ENCODE measurements at regions not wholly inside any gene's neighbourhood (a gene's known extent, or its start where the extent isn't known, plus 50 kb on each side); places are given as distances from the start of the nearest gene placed in this dataset.
A peak's percentile ranks its signal among the peaks of the same experiment; 100 is the strongest.

- H3K27ac Mint-ChIP-seq = no peak overlapping the region
- no peak overlapping the region for H3K4me3 Mint-ChIP-seq
- peaks cover 6% of the 10 kb centered on the region for H3K9me3 Mint-ChIP-seq
- no peaks in the 10 kb centered on the region for H3K4me1 Mint-ChIP-seq
- H3K36me3 Mint-ChIP-seq (ENCODE audit: low read depth) = no peaks in the 10 kb centered on the region
- POLR2A ChIA-PET = no interaction called here
- no peak for DNase-seq
- H3K27me3 Mint-ChIP-seq = no peaks in the 10 kb centered on the region
- CTCF ChIA-PET = interaction anchor here (0.5 kb wide), 1 partner anchor 24 kb away, joined by 3 read pairs; no protein-coding TSS in a partner anchor
Observed at GRCh38 chr6:156045401-156046267, 590.0 kb upstream of the NOX3 start.

GRCh38 chr6:156033598-156033997 is 578.0 kb upstream of the NOX3 start:
- Mint-ChIP-seq H3K27ac (no peak overlapping the region), H3K4me3 (no peak overlapping the region), H3K4me1 (peaks cover 4% of the 10 kb centered on the region), H3K27me3 (no peaks in the 10 kb centered on the region), H3K36me3 (ENCODE audit: low read depth) (no peaks in the 10 kb centered on the region), H3K9me3 (peaks cover 18% of the 10 kb centered on the region)
- no peak for DNase-seq
- CTCF ChIA-PET = no interaction called here
- POLR2A ChIA-PET = no interaction called here

GRCh38 chr6:156031516-156031915 is 575.9 kb upstream of the NOX3 start:
- no peaks in the 10 kb centered on the region for H3K36me3 Mint-ChIP-seq (ENCODE audit: low read depth)
- H3K9me3 Mint-ChIP-seq = peaks cover 22% of the 10 kb centered on the region
- H3K27ac Mint-ChIP-seq = no peak overlapping the region
- H3K4me3 Mint-ChIP-seq = no peak overlapping the region
- ChIA-PET POLR2A (no interaction called here), CTCF (no interaction called here)
- no peak for DNase-seq
- peaks cover 7% of the 10 kb centered on the region for H3K4me1 Mint-ChIP-seq
- no peaks in the 10 kb centered on the region for H3K27me3 Mint-ChIP-seq

DNA sequence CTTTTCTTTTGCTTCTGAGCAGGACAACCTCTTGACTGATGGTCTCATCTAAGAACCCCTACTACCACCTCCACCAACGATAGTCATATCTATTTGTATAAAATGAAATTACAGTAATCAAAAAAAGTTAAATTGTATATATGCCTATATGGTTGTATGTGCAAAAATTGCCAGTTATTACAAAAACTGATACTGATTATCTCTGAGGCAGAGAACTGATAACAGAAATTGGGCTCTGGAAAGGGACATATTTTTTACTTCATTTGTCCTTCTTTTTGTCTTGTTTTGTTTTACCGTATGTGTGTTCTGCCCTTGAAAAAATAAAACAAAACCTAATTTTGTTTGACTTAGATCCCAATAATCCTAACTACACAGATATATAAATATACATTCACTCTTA is 574.4 kb upstream of the NOX3 start:
- H3K9me3 Mint-ChIP-seq = peaks cover 22% of the 10 kb centered on the region
- ChIA-PET CTCF (no interaction called here), POLR2A (no interaction called here)
- no peaks in the 10 kb centered on the region for H3K27me3 Mint-ChIP-seq
- H3K27ac Mint-ChIP-seq = no peak overlapping the region
- H3K36me3 Mint-ChIP-seq (ENCODE audit: low read depth) = no peaks in the 10 kb centered on the region
- peaks cover 7% of the 10 kb centered on the region for H3K4me1 Mint-ChIP-seq
- no peak overlapping the region for H3K4me3 Mint-ChIP-seq
- DNase-seq = no peak

DNA sequence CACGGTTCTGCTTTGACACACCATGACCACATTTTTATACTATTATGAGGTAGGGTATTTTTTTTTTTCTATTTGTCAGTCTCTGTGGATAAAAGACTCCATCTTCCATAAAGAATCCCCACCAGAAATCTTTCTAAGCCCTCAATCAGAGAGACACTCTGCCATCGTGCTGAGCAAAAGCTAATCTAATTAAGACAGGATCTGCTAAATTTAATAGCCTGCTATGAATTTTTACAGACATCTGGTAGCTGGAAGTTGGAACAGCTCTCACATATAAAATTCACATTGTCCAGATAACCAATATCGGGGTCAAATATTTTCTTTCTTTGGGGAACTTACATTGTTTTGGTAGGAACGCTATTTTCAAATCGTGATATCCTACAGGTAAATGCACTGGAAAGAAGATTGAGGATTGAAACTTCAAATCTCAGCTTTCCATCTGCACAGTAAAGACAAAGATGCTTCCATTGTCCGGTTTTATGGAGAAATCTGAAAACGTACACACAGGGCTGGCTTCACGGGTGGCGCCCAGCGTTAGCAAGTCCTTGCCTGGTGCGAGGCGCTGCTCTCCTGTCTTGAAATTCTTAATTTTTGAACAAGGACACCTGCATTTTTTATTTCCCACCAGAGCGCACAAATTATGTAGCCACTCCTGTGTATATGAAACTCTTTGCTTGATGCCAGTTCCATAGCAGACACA is 573.8 kb upstream of the NOX3 start:
- POLR2A ChIA-PET = no interaction called here
- H3K27ac Mint-ChIP-seq = no peak overlapping the region
- no peak for DNase-seq
- no peaks in the 10 kb centered on the region for H3K36me3 Mint-ChIP-seq (ENCODE audit: low read depth)
- peaks cover 22% of the 10 kb centered on the region for H3K9me3 Mint-ChIP-seq
- H3K27me3 Mint-ChIP-seq = no peaks in the 10 kb centered on the region
- CTCF ChIA-PET = no interaction called here
- no peak overlapping the region for H3K4me3 Mint-ChIP-seq
- peaks cover 7% of the 10 kb centered on the region for H3K4me1 Mint-ChIP-seq

DNA sequence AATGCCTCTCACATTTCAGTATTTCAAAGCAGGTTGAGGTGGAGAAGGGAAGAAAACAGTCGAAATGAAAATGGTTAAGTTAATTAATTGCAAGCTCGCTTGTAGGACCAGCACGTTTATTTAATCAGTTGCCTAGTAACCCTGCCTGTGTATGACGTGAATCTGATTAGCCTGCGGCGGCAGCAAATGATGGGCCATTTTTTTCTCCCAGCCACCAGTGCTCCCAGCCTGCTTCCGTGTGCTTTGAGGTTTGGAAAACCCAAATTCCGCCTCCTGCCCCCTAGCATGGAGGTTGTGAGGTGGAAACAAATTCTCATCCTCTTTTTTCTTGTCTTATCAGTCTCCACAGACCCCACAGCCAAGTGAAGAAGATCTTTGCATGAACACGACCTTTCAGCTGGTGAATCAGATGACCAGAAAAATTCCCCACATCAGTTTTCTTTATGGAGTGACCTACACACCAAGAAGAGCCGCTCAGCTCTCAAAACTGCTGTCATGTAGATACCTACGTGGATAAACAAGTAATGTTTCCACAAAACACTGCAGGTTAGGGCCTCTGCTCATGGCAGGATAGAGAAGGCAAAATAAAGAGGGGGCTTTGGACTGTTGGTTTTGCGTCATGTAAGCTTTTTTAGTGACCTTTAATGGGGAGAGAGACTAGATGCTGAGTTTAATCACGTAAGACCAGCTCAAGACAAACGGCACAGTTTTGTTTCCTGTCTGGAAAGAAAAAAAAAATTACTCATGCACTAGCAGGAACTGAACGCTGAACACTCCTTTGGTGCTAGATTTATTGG is 572.9 kb upstream of the NOX3 start:
- Mint-ChIP-seq H3K27ac (peak overlapping the region; percentile 13), H3K9me3 (peaks cover 23% of the 10 kb centered on the region), H3K36me3 (ENCODE audit: low read depth) (no peaks in the 10 kb centered on the region), H3K27me3 (no peaks in the 10 kb centered on the region), H3K4me1 (peaks cover 7% of the 10 kb centered on the region), H3K4me3 (peak overlapping the region; percentile 38)
- ChIA-PET CTCF (no interaction called here), POLR2A (no interaction called here)
- DNase-seq = no peak

DNA sequence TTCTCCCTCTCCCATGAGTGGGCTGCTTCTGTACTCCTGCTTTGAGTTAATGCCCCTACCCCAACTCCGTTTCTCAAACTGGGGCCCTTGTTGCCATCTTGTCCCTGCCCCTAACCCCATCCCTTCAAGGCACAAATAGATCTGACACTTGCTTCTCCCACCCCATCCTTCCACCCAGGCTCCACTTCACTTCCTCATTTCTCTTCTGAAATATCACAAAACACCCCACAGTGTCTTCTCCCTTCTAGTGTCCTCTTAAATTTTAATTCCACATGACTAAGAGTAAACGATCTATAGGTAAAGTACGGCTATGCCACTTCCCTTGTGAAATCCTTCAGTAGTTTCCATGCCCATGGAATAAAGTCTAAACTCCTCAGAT is 571.6 kb upstream of the NOX3 start:
- no peaks in the 10 kb centered on the region for H3K36me3 Mint-ChIP-seq (ENCODE audit: low read depth)
- H3K9me3 Mint-ChIP-seq = peaks cover 20% of the 10 kb centered on the region
- H3K4me3 Mint-ChIP-seq = no peak overlapping the region
- no peak for DNase-seq
- CTCF ChIA-PET = no interaction called here
- no peaks in the 10 kb centered on the region for H3K27me3 Mint-ChIP-seq
- H3K27ac Mint-ChIP-seq = no peak overlapping the region
- H3K4me1 Mint-ChIP-seq = peaks cover 7% of the 10 kb centered on the region
- POLR2A ChIA-PET = no interaction called here

- no peak overlapping the region for H3K4me3 Mint-ChIP-seq
- DNase-seq = no peak
- POLR2A ChIA-PET = no interaction called here
- H3K9me3 Mint-ChIP-seq = peaks cover 16% of the 10 kb centered on the region
- H3K27ac Mint-ChIP-seq = no peak overlapping the region
- peaks cover 7% of the 10 kb centered on the region for H3K4me1 Mint-ChIP-seq
- no peaks in the 10 kb centered on the region for H3K36me3 Mint-ChIP-seq (ENCODE audit: low read depth)
- H3K27me3 Mint-ChIP-seq = no peaks in the 10 kb centered on the region
- CTCF ChIA-PET = no interaction called here
Observed at GRCh38 chr6:156026486-156027247, 571.0 kb upstream of the NOX3 start.

GRCh38 chr6:156024339-156024738 is 568.7 kb upstream of the NOX3 start:
- H3K9me3 Mint-ChIP-seq = peaks cover 14% of the 10 kb centered on the region
- no peak overlapping the region for H3K4me3 Mint-ChIP-seq
- POLR2A ChIA-PET = no interaction called here
- H3K36me3 Mint-ChIP-seq (ENCODE audit: low read depth) = no peaks in the 10 kb centered on the region
- H3K27me3 Mint-ChIP-seq = no peaks in the 10 kb centered on the region
- CTCF ChIA-PET = no interaction called here
- H3K4me1 Mint-ChIP-seq = peaks cover 7% of the 10 kb centered on the region
- no peak overlapping the region for H3K27ac Mint-ChIP-seq
- DNase-seq = no peak

- no peaks in the 10 kb centered on the region for H3K27me3 Mint-ChIP-seq
- POLR2A ChIA-PET = no interaction called here
- no peaks in the 10 kb centered on the region for H3K4me1 Mint-ChIP-seq
- peaks cover 12% of the 10 kb centered on the region for H3K9me3 Mint-ChIP-seq
- H3K27ac Mint-ChIP-seq = no peak overlapping the region
- H3K36me3 Mint-ChIP-seq (ENCODE audit: low read depth) = no peaks in the 10 kb centered on the region
- no peak for DNase-seq
- H3K4me3 Mint-ChIP-seq = no peak overlapping the region
- CTCF ChIA-PET = interaction anchor here (0.7 kb wide), 1 partner anchor 24 kb away, joined by 3 read pairs; no protein-coding TSS in a partner anchor
Observed at GRCh38 chr6:156021746-156022396, 566.2 kb upstream of the NOX3 start.

DNA sequence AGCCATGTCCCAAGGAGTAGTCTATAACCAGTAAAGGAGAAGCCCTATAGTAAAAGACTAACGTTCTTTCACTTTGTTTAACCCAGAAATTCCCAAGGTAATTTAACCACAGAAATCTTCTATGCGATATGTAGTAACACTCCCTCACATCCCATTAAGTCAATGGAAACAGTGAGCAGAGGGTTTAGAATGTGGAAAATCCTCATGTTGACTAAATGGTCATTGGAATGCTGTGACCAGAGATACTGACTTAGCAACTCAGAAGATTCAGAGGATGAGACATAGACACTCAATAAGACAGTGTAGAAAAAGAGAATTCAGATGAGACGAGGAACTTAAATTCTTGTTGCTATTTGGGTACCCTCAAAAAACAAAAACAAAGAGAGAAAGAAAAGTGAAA is 562.2 kb upstream of the NOX3 start:
- ChIA-PET POLR2A (no interaction called here), CTCF (no interaction called here)
- H3K27ac Mint-ChIP-seq = no peak overlapping the region
- H3K4me3 Mint-ChIP-seq = no peak overlapping the region
- H3K9me3 Mint-ChIP-seq = peaks cover 8% of the 10 kb centered on the region
- H3K4me1 Mint-ChIP-seq = peaks cover 3% of the 10 kb centered on the region
- H3K27me3 Mint-ChIP-seq = no peaks in the 10 kb centered on the region
- DNase-seq = no peak
- H3K36me3 Mint-ChIP-seq (ENCODE audit: low read depth) = no peaks in the 10 kb centered on the region

DNA sequence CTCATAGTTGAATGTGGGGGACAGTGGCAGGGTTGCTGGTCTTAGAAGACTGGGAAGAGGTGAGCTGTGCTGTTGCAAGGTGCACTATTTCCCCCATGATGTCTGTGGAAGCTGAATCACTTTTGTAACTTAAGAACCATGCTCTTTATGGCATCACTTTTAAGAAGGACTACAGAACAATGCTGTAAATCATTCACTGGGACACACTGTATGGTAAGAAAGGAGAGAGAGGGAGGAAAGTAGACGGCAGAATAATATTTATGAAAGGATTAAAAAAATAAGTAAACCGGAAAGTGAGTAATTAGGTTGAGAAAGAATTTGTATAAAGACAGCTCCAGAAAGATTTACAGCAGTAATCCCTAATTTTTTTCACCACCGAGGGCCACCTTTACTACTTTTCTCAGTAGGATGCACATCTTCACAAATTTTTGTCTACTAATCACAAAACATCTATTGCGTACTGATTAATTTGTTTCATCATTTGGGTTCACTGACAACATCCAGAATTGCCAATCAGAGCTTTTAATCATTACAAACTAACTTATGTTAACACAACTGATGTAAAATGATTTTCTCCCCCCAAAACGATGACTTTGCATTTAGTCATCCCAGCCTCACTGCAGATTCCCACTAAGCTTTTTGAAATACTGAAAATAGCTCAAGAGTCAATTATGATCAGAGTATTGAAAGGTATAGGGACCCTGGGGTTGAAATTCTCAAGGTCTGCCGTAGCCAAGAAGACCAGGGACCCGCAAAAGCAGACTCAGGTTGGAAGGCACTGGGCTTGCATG is 560.7 kb upstream of the NOX3 start:
- Mint-ChIP-seq H3K4me1 (peaks cover 3% of the 10 kb centered on the region), H3K9me3 (peaks cover 5% of the 10 kb centered on the region), H3K4me3 (no peak overlapping the region), H3K27ac (no peak overlapping the region), H3K36me3 (ENCODE audit: low read depth) (no peaks in the 10 kb centered on the region), H3K27me3 (no peaks in the 10 kb centered on the region)
- CTCF ChIA-PET = no interaction called here
- POLR2A ChIA-PET = no interaction called here
- DNase-seq = no peak

Data from activated CD4-positive, alpha-beta memory T cell treated with anti-CD3 and anti-CD28 coated beads, Interleukin-2, amount 10 ng/mL, durations not matched to agents 7 days and 5 days (primary cell).